AG08396 (cell line): ENCODE measurements at regions not wholly inside any gene's neighbourhood (a gene's known extent, or its start where the extent isn't known, plus 50 kb on each side); places are given as distances from the start of the nearest gene placed in this dataset.
A peak's percentile ranks its signal among the peaks of the same experiment; 100 is the strongest.

Source experiments
- DNase-seq: peaks from one replicate; pipeline ENCODE4 v3.0.0; 2012; ENCODE audit warnings: low spot score, mixed read lengths

DNA sequence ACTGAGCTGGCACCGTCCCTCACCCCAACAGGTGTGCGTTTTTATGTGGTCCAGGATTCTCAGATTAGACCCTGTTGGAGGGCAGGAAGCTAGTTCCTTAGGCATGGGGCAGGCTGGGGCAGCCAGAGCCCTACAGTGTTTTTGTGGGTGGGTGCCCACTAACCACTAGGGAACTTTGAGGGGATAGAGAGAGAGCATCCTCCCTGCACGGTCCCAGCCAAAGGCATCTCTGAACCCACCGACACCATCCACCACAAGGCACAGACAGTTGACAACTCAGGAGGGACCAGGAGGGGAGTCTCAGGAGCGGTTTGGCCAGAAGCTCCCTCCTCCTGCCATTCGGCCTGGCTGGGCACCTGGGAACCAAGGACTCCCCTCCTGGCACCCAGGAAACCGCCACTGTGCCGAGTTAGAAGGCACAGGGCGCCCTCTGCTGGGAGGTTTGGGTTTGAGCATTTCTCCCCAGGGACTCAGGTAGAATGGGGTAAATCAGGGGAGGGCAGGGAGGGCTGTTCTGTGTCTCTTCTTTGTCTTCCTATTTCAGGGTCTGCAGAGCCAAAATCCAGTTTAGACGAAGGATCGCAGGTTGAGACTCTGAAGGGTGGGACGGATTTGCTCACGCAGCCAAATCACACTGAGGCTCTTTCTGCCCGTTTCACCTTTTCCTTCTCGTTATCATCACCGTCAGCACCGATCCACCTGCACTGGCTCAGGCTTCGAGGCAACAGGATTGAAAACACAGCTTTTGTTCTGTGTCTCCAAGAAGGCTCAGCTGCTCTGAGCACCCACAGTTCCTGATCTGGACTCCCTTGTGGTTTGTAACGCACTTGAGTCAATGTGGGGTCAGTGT lies 84.8 kb upstream of the COL13A1 start:
- DNase-seq = peak; percentile 61

DNA sequence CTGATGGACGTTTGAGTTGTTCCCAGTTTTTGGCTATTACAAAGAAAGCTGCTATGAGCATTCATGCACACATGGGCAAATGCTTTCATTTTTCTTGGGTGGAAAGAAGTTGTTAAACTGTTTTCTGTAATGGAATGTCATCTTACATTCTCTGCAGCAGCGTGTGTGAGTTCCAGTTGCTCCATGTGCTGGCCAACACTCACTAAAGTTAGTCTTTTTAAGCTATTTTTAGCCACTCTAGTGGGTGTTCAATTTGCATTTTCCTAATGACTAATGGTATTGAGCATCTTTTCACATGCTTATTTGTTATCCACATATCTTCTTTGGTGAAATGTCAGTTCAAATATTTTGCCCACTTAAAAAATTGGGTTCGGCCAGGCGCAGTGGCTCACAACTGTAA lies 82.8 kb upstream of the COL13A1 start:
- DNase-seq = no peak

DNA sequence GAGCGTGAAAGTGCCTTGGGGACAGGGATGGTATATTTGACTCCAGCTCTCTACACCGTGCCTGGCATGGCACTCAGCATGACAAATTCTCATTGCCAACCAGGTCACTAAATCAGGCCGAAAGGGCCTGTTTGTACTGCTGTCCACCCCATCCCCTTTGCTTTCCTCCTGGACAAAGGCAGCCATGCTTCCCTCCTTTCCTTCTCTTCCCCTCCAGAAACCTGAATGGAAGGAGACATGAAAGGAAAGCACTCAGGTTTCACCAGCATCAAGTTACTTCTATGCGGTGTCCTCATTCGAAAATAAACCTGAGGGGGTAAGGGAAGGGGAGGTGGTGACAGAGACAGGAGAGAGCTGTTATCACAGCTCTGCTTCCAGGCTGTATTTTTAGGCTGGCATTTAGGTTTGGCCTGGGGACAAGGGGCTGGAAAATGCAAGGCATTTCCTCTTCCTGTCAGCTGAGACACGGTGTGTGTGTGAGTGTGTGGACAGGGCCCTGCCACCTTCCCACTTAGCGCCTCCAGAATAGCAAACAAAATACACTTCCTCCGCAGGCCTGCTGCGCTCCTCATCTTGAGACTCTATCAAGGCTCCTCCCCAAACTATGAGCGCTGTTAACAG lies 79.9 kb upstream of the COL13A1 start:
- no peak for DNase-seq

DNA sequence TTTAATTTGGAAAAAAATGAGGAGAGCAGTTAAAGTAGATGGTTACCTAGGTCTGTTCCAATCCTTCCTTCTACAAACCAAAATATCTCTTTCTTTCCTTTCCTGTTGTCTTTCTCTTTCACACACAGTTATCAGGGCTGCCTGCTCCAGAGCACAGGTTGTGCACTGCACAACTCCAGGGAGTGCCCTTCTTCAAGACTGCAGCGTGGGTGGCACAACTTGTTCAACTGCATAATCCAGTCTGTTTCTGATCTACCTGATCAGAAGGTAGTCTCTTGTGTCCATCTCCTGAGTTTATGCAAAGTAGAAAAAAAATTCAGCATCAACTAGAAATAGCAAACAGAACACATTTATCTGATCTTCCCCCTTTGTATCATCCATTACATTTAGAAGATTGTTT lies 78.1 kb upstream of the COL13A1 start:
- DNase-seq = no peak

DNA sequence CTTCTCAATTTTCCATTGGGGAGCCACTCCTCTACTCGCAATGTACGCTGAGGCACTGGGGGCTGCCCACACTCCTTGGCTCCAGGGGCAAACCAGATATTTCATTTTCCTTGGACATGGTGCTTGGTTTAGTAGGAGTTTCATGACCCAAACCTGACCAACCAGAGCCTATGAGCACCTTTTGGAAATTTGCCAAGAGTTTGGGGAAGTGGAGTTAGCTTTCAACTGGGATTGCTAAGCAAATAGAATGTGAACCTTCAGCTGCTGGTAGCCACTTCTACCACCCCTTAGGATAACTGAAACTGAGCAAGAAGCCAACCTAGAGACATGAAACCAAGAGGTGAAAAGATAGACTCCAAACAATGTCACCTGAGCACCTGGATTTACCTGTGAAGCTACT lies 74.9 kb upstream of the COL13A1 start:
- DNase-seq = no peak

DNA sequence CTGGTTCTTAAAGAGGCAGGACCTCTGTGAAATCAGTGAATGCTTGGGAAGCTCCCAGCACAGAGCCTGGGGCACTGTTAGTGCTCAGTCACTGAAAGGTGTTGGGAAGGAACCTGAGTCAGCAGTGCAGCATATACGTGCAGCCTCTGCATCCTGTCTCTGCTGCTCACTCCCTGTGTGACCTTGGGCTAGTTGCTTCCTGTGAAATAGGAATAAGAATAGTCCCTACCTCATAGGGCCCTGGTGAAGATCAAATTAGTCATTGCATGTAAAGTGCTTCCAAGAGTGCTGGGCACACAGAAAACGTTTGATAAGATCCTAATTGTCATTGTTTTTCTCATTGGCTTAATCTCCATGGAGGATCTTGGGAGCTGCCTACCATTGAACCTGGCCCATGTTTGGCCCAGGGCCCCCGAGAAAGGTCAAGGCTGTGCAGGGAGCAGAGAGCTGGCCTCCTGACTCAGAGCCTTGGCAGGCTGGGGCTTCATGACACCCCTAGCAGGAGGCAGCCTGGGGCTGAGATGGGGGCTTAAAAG lies 73.3 kb upstream of the COL13A1 start:
- DNase-seq = no peak

DNA sequence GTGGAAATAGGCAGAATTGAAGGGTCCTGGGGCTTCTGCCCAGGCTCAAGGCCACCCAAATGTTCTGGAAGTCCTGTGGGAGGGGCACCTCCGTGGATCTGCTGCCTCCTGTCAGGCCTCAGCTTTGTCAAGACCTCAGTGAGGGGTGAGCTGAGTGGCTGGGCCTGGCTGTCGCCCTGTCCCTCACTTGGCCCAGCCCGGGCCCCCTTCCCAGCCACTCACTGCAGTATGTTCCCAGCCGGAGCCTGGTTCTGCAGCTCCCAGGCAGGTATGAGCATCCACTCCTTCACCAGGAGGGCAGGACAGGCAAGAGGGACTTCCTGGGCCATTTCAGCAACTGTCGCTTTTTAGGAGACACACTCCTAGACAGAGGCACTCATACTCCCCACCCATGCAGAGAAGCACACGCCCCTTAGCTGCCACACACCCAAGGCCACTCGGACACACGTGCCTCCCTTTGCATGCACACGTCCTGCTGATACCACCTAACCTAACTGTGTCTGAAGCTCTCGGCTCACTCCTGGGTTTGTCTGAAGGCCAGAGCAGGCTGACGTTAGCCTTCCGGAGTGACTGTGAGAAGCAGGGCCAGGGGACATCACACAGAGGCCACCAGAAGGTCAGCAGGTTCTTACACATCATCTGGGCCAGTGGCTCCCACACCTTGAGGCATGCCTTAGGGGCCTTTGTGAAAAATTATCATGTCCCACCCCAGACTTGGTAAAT lies 72.2 kb upstream of the COL13A1 start:
- no peak for DNase-seq

DNA sequence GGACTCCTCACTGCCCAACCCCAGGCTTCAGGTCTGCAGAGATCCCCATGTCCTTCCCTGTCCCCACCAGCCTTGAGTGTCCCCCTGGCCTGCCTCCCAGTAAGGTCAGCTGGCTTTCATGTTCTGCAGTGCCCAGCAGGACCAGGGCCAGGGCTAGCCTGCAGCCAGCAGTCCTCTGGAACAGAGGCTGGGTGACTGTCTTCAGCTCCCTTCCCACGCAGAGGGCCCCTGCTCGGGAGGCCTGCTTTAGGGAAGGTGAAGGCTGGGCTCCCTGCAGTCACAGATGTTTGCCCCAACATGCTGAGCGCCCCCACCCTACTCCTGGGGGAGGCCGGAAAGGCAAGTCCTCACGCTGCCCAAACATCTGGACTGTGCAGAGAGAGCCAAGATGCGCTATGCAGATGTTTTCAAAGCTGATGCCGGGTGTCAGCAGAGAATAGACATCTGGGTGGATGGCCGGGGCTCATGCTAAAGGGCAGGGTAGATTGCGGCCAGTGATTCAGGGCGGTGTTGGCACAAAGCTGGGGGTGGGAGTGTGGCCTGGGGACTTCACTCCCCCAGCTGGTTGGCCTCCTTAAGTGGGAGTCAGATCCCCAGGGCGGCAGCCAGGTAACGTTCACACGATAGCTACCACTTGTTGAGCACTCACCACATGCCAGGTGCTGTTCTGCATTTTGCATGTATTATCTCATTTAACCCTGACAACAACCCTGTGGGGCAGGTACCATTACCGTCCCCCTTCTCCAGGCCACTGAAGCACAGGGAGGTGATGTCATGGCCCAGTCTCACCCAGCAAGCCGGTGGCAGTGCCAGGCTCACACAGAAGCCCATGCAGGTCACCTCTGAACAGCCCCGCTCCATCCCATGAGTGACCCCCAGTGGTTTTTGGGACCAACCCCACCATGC lies 71.2 kb upstream of the COL13A1 start:
- DNase-seq = peak; percentile 54

DNA sequence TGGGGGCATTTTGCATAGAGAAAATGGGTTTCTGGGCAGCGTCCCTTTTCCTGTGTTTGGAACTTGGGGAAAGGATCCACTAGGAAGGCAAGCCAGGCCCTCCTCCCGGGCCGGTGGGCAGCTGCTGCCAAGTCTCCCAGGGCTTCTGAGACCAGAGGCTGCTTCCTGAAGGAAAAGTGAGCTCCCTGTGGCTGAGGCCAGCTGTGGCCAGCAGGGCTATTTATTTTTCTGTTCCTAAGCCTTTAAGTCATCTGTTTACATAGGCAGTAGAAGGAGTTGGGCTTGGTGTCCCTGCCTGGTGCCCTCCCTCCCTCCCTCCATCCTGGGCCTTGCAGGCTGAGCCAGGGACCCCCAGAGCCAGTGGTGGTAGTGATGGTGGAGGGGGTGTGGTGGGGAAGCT lies 70.5 kb upstream of the COL13A1 start:
- DNase-seq = peak; percentile 76

DNA sequence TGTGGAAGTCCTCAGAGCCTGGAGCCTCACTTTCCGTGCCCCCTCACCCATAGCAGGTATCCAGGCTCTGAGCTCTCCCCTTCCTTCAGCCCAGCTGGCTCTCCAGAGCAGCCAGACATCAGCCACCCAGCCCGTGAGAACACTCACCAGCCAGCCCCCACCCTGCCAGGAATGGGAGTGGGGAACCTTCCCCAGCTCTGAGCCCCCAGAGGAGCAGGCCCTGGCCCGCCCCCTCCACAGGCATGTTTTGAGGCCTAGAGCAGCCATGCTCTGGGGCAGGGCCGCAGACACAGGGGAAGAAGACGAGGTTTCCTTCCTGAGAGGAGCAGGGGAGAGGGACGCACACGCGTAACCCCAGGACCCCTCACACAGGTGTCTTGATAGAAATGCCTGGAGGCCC lies 70.0 kb upstream of the COL13A1 start:
- no peak for DNase-seq

DNA sequence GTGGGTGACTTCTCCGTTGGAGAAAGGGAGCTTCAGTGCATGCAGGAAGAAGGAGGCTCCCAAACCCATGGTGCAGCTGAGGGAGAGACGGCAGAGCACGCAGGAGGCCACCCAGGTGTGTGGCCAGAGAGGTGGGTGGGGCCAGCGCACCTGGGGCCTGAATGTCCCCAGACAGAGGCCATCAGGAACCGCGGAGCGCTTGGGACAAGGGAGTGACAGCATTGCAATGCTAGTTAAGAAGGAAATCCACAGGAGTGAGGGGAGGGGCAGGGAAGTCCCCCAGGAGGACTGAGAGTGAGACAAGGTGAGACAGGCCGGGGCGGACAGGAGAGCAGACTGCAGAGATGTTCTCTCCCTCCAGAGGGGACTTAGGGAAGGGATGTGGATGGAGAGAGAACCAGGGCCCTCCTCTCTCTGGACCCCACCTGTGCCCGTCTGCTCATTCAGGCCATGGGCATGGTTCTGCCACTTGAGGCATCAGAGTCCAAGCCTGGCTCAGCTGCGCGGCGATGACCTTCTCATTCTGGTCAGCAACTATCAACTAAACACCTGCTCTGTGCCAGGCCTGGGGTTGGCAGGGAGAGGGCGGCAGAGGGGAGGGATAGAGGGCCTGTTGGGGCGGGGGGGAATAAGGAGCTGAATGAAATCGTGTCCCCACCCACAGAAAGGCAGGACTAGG lies 69.4 kb upstream of the COL13A1 start:
- no peak for DNase-seq

DNA sequence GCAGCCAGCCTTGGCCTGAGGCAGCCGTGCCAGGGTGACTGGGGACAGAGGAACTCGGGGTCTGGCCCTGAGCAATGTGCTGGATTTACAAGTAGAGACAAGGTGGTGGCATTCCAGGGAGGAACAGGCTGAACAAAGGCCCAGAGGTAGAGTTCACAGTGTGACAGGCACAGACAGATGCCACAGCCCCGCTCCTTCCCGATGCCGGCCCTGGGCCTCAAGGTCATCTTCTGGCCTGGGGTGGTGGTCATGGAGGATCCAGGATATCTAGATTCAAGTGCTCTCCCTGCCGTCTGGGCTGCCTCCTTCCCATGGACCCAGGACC lies 68.9 kb upstream of the COL13A1 start:
- DNase-seq = no peak

DNA sequence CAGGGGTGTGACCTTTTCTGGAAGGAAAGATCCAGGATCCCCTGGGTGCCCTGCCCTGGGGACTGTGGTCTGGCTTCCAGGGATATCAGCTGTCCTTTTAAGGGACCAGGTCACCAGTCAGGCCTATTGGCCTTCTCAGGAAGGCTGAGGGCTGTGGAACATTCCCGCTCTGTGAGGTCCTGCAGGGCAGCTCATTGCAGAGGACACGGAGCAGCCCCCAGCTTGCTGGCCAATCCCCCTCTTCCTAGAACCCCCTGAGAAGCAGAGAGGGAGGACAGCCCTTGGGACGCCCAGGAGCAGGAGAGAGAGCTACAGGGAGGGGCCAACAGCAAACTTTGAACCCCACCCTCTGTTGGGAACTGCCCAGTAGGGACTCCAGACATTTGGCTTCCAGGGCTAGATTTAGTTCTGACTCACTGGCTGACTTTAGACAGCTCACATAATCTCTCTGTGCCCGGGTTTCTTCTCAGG lies 67.9 kb upstream of the COL13A1 start:
- DNase-seq = peak; percentile 79

DNA sequence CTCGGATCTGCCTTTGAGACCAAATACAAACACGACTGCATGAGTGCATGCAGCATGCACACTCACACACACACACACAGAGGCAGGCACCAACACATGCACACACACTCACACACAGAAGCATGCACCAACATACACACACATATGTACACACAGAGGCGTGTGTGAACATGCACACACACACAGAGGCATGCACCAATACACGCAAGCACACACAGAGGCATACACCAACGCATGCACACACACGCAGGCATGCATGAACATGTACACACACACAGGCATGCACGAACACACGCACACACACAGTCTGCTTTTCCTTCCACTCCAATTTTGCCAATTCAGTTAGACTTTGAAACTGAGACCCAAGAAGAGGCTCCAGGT lies 67.3 kb upstream of the COL13A1 start:
- no peak for DNase-seq

DNA sequence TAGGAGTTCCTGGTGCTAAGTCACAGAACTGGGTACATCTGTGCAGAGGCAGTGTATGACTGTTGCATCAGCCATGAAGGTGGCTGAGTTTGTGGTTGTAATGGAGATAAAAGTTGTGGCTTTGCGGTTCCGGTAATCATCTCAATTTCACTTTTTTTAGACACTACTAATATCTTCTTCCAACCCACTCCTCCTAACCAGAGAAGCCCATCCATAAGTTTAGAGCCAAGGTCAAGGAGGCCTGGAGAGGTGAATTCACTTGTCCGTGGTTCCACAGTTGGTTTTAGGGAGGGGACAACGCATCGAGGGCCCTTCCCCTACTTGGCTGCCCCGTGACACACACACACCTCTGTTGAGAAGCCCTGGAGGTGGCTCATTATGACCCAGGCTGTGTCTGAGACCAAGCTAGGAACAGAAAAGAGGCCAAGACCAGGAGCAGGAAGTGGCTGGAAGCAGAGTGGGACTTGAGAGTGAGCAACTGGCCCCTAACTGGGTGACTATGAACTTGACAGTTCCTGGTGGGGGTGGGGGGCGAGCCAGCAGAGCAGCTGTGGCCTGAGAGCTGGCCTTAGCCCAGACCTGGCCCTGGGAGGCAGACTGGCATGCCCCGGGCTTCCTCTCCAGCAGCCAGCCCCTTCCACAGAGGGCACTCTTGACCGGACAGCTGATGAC lies 66.8 kb upstream of the COL13A1 start:
- DNase-seq = no peak

DNA sequence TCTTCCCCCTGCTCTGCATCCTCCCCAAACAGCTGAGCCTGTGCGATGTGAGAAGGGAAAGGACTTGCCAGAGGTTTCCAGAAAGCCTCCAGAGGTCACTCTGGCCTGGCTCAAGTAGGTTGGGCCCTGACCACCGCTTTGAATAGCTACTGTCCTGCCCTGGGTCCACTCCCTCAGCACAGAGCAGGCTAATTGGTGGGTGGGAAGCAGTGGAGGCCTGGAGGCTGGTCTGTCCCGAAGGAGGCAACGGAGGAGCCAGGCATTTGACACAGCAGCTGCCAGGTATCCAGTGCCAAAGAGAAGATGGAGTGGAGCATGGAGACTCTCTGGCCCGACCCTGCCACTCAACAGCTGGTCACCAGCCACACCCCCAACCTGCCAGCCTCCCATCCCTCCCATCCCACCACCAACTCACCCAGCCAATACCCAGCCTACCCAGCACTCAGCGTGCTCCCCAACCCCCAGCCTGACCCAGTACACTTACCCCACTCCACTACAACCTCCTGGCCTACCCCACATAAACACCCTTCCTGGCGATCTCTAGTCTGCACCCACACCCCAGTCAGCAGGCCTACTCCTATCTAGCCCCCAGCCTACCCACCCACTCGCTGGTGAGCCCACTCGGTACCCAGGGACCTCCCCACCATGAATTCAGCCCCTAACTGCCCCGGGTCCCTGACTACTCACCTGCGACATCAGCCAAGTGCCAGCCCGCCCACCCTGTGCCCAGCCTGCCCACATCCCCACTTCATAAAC lies 64.6 kb upstream of the COL13A1 start:
- DNase-seq = no peak

DNA sequence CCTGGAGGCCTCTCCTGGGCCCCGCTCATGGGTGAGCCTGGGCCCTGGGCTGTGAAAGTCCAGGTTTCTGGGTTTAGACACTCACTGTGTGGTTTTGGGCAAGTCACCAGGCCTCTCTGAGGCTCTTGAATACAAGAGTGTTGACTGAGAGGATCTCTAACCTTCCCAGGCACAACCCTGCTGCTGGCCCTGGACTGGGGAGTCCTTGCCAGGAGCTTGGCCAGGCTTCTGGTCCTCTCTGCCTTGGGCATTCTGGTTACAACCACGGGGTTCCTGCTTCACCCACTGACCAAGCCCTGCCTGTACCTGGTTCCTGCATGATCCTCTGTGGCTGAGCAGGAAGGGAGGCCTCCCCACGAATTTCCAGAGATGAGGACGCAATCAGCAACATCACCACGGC lies 63.6 kb upstream of the COL13A1 start:
- no peak for DNase-seq

DNA sequence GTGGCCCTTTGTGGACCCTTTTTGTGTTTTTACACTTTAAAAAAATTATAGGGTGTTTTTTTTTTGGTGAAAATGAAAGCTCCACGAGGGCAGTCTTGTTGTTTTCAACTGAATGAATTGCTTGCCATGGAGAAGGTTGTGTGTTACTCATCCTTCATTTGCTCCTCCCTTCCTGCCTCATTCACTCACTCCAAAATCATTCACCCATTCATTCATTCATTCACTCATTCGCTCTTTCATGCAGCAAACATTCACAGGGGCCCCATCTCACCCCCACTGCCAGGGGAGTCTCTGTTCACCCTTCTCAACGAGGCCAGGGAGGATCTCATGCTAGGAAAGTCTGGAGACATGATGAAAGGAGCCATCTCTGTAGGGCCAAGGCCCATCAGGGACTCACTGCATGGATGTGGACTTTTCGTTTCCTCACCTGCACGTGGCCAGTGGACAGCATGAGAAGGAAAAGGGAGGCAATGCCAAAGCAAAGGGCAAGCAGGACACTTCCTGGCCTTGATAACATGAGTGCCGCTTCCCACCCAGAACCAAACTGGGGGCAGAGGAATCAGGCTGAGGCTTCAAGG lies 62.8 kb upstream of the COL13A1 start:
- no peak for DNase-seq

DNA sequence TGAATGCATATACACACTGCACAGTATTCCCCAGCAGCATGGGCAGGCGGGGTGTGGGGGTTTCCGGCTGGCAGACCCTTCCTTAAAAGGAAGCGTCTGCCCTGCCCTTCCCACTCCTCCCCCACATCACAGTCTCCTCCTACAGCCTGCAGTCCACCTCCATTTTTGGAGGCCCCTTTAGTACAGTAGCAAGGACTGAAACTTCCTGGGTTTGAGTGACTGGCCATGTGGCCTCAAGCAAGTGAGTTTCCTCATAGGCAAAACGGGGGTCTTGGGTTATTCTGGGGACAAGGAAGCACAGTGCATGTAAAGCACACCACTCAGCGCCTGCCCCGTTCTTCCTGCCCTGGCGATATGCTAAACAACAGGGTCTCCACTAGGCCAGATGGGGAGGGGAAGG lies 62.1 kb upstream of the COL13A1 start:
- DNase-seq = no peak

DNA sequence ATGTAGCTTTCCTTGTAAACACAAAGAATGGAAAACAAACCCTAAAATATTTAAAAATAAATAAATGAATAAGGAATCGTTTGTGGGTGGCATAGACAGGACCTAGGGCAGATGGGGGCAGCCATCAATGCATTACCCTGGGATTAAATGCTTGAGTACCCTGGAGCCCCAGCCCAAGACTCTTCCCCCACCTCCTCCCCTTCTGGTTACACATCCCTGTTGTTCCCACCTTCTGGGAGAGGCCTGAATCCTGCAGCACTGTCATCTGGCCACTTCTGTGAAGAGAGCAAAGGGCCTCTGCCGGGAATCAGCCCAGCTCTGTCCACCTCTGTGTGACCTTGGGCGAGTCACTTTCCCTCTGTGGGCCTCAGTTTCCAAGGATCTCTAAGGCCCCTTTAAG lies 61.6 kb upstream of the COL13A1 start:
- DNase-seq = no peak
